Osteocyte (in vitro differentiated cells): ENCODE measurements at regions not wholly inside any gene's neighbourhood (a gene's known extent, or its start where the extent isn't known, plus 50 kb on each side); places are given as distances from the start of the nearest gene placed in this dataset.
"Not testable (repeated sequence)": the region's sequence is repeated elsewhere in the genome, so short reads cannot be mapped to it uniquely, and the experiment has no call there.

ENCODE experiments used
- DNase-seq: peaks from one replicate; pipeline ENCODE4 v3.0.0; 2021; ENCODE audit warnings: mixed read lengths; ENCODE audit not compliant: unreplicated experiment; ENCODE audit errors: extremely low spot score
- H3K27ac Mint-ChIP-seq: one replicate; pipeline ENCODE4 v1.8.0; 2021; ENCODE audit warnings: mild to moderate bottlenecking, mixed read lengths; ENCODE audit not compliant: unreplicated experiment
- H3K27me3 Mint-ChIP-seq: one replicate; pipeline ENCODE4 v1.8.0; 2021; ENCODE audit warnings: mixed read lengths; ENCODE audit not compliant: unreplicated experiment
- H3K36me3 Mint-ChIP-seq: one replicate; pipeline ENCODE4 v1.8.0; 2021; ENCODE audit warnings: mixed read lengths; ENCODE audit not compliant: unreplicated experiment
- H3K4me1 Mint-ChIP-seq: one replicate; pipeline ENCODE4 v1.8.0; 2021; ENCODE audit warnings: mixed read lengths; ENCODE audit not compliant: unreplicated experiment
- H3K4me3 Mint-ChIP-seq: one replicate; pipeline ENCODE4 v1.8.0; 2021; ENCODE audit warnings: mild to moderate bottlenecking, moderate library complexity, mixed read lengths; ENCODE audit not compliant: unreplicated experiment
- H3K9me3 Mint-ChIP-seq: one replicate; pipeline ENCODE4 v1.8.0; 2021; ENCODE audit warnings: mixed read lengths; ENCODE audit not compliant: unreplicated experiment
- CTCF ChIP-seq: fragments of 200-600 bp; sonication (generic); IDR thresholded peaks from 2 replicates; pipeline ENCODE4 v1.5.0; 2021; ENCODE audit warnings: antibody characterized with exemption, mild to moderate bottlenecking, moderate library complexity

GRCh38 chr10:29227201-29227600 lies 61.7 kb upstream of the LYZL1 start:
- H3K4me3 Mint-ChIP-seq = no peak overlapping the region
- H3K27me3 Mint-ChIP-seq = peaks cover 38% of the 10 kb centered on the region
- H3K4me1 Mint-ChIP-seq = peaks cover 4% of the 10 kb centered on the region
- no peak for DNase-seq
- H3K27ac Mint-ChIP-seq = no peak overlapping the region
- TF ChIP-seq CTCF = no peak
- no peaks in the 10 kb centered on the region for H3K9me3 Mint-ChIP-seq
- H3K36me3 Mint-ChIP-seq = no peaks in the 10 kb centered on the region

- no peak for DNase-seq
- H3K9me3 Mint-ChIP-seq = no peaks in the 10 kb centered on the region
- peaks cover 7% of the 10 kb centered on the region for H3K4me1 Mint-ChIP-seq
- no peak overlapping the region for H3K4me3 Mint-ChIP-seq
- no peak for TF ChIP-seq CTCF
- no peak overlapping the region for H3K27ac Mint-ChIP-seq
- no peaks in the 10 kb centered on the region for H3K36me3 Mint-ChIP-seq
- peaks cover 29% of the 10 kb centered on the region for H3K27me3 Mint-ChIP-seq
Observed at GRCh38 chr10:29228562-29228961, 60.3 kb upstream of the LYZL1 start.

- Mint-ChIP-seq H3K27me3 (peaks cover 23% of the 10 kb centered on the region), H3K27ac (no peak overlapping the region), H3K36me3 (no peaks in the 10 kb centered on the region), H3K9me3 (no peaks in the 10 kb centered on the region), H3K4me1 (peaks cover 7% of the 10 kb centered on the region), H3K4me3 (no peak overlapping the region)
- DNase-seq = no peak
- no peak for TF ChIP-seq CTCF
Observed at GRCh38 chr10:29229258-29229705, 59.6 kb upstream of the LYZL1 start.

- H3K27ac Mint-ChIP-seq, H3K4me3 Mint-ChIP-seq, H3K4me1 Mint-ChIP-seq, H3K36me3 Mint-ChIP-seq, H3K9me3 Mint-ChIP-seq, DNase-seq, H3K27me3 Mint-ChIP-seq: not testable (repeated sequence)
Observed at GRCh38 chr10:29236910-29237309, 52.0 kb upstream of the LYZL1 start.

GRCh38 chr10:29237786-29238185 lies 51.1 kb upstream of the LYZL1 start:
- DNase-seq = no peak
- peaks cover 7% of the 10 kb centered on the region for H3K27me3 Mint-ChIP-seq
- H3K4me1 Mint-ChIP-seq = peaks cover 3% of the 10 kb centered on the region
- no peak overlapping the region for H3K4me3 Mint-ChIP-seq
- no peaks in the 10 kb centered on the region for H3K36me3 Mint-ChIP-seq
- H3K27ac Mint-ChIP-seq = no peak overlapping the region
- TF ChIP-seq CTCF = no peak
- H3K9me3 Mint-ChIP-seq = no peaks in the 10 kb centered on the region

- H3K27ac Mint-ChIP-seq = no peak overlapping the region
- no peaks in the 10 kb centered on the region for H3K4me1 Mint-ChIP-seq
- H3K27me3 Mint-ChIP-seq = peaks cover 7% of the 10 kb centered on the region
- H3K36me3 Mint-ChIP-seq = no peaks in the 10 kb centered on the region
- H3K4me3 Mint-ChIP-seq = no peak overlapping the region
- DNase-seq = no peak
- H3K9me3 Mint-ChIP-seq = no peaks in the 10 kb centered on the region
- TF ChIP-seq CTCF = no peak
Observed at GRCh38 chr10:29238523-29239135, 50.2 kb upstream of the LYZL1 start.
